ENCODE measurements at regions not wholly inside any gene's neighbourhood (a gene's known extent, or its start where the extent isn't known, plus 50 kb on each side); places are given as distances from the start of the nearest gene placed in this dataset.
A peak's percentile ranks its signal among the peaks of the same experiment; 100 is the strongest.

GRCh38 chr18:8893628-8894231 lies 188.4 kb downstream of the MTCL1 start:
- TF ChIP-seq CTCF (IDR thresholded peaks at IDR 0.05; ENCODE audit: low read depth, low read length), result no peak
- Histone ChIP-seq H3K4me3 (ENCODE audit: low read depth, low read length) (no peak overlapping the region), H3K27me3 (ENCODE audit: insufficient read depth, low read depth, severe bottlenecking) (no peaks in the 10 kb centered on the region), H3K27ac (no peak overlapping the region), H3K9me3 (ENCODE audit: severe bottlenecking) (peaks cover 8% of the 10 kb centered on the region), H3K36me3 (no peaks in the 10 kb centered on the region)
- DNase-seq, result no peak

GRCh38 chr18:8894823-8895222 lies 189.5 kb downstream of the MTCL1 start:
- Histone ChIP-seq H3K4me3 (ENCODE audit: low read depth, low read length) (no peak overlapping the region), H3K9me3 (ENCODE audit: severe bottlenecking) (peaks cover 8% of the 10 kb centered on the region), H3K27ac (no peak overlapping the region), H3K36me3 (no peaks in the 10 kb centered on the region), H3K27me3 (ENCODE audit: insufficient read depth, low read depth, severe bottlenecking) (no peaks in the 10 kb centered on the region)
- no peak for TF ChIP-seq CTCF (IDR thresholded peaks at IDR 0.05; ENCODE audit: low read depth, low read length)
- no peak for DNase-seq

GRCh38 chr18:8895341-8895740 lies 190.0 kb downstream of the MTCL1 start:
- no peak overlapping the region for H3K27ac ChIP-seq
- H3K27me3 ChIP-seq (ENCODE audit: insufficient read depth, low read depth, severe bottlenecking), result no peaks in the 10 kb centered on the region
- no peaks in the 10 kb centered on the region for H3K36me3 ChIP-seq
- H3K4me3 ChIP-seq (ENCODE audit: low read depth, low read length), result no peak overlapping the region
- TF ChIP-seq CTCF (IDR thresholded peaks at IDR 0.05; ENCODE audit: low read depth, low read length), result no peak
- H3K9me3 ChIP-seq (ENCODE audit: severe bottlenecking), result peaks cover 8% of the 10 kb centered on the region
- no peak for DNase-seq

- TF ChIP-seq CTCF (IDR thresholded peaks at IDR 0.05; ENCODE audit: low read depth, low read length), result no peak
- no peak overlapping the region for H3K4me3 ChIP-seq (ENCODE audit: low read depth, low read length)
- peaks cover 8% of the 10 kb centered on the region for H3K9me3 ChIP-seq (ENCODE audit: severe bottlenecking)
- no peak overlapping the region for H3K27ac ChIP-seq
- no peak for DNase-seq
- H3K27me3 ChIP-seq (ENCODE audit: insufficient read depth, low read depth, severe bottlenecking), result no peaks in the 10 kb centered on the region
- H3K36me3 ChIP-seq, result no peaks in the 10 kb centered on the region
These were observed 190.7 kb downstream of the MTCL1 start for GRCh38 chr18:8895987-8896619.

DNA sequence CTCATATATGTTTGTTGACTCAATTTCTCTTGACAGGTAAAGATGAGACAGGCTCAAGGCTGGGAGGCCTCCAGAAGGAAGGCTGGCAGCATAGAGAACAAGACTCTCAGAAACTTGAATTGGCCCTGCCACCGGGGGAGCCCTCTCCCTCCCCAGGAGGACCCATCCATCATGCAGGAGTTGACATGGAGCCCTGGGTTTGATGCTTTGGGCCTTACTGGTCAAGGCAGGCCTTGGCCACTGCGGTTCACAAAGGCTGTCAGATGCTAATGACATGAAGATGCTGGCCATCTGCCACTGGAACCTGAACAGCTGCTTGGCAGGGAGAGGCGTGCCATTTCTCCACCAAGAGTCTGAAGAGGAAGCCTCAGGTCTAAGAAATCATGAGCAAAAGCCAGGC lies 193.6 kb downstream of the MTCL1 start:
- peak; percentile 56 for DNase-seq
- TF ChIP-seq CTCF (IDR thresholded peaks at IDR 0.05; ENCODE audit: low read depth, low read length), result 0 out of 2 replicates have a peak, but pooled peaks have one; percentile 31
- Histone ChIP-seq H3K27ac (no peak overlapping the region), H3K27me3 (ENCODE audit: insufficient read depth, low read depth, severe bottlenecking) (no peaks in the 10 kb centered on the region), H3K9me3 (ENCODE audit: severe bottlenecking) (peaks cover 10% of the 10 kb centered on the region), H3K36me3 (no peaks in the 10 kb centered on the region), H3K4me3 (ENCODE audit: low read depth, low read length) (no peak overlapping the region)

GRCh38 chr18:8900552-8900951 lies 195.2 kb downstream of the MTCL1 start:
- no peak for TF ChIP-seq CTCF (IDR thresholded peaks at IDR 0.05; ENCODE audit: low read depth, low read length)
- no peak for DNase-seq
- Histone ChIP-seq H3K4me3 (ENCODE audit: low read depth, low read length) (no peak overlapping the region), H3K27me3 (ENCODE audit: insufficient read depth, low read depth, severe bottlenecking) (no peaks in the 10 kb centered on the region), H3K36me3 (no peaks in the 10 kb centered on the region), H3K9me3 (ENCODE audit: severe bottlenecking) (peaks cover 10% of the 10 kb centered on the region), H3K27ac (no peak overlapping the region)
